Progenitor cell of endocrine pancreas (in vitro differentiated cells): ENCODE measurements at regions not wholly inside any gene's neighbourhood (a gene's known extent, or its start where the extent isn't known, plus 50 kb on each side); places are given as distances from the start of the nearest gene placed in this dataset.

Experiments
- DNase-seq: peaks from one replicate; pipeline ENCODE4 v3.0.0; 2021; ENCODE audit warnings: low spot score; ENCODE audit not compliant: unreplicated experiment
- H3K27ac Mint-ChIP-seq: 2 replicates; pipeline ENCODE4 v1.8.0; 2021; ENCODE audit warnings: mild to moderate bottlenecking, moderate library complexity, mixed read lengths
- H3K27me3 Mint-ChIP-seq: 2 replicates; pipeline ENCODE4 v1.8.0; 2021; ENCODE audit warnings: mixed read lengths
- H3K36me3 Mint-ChIP-seq: 2 replicates; pipeline ENCODE4 v1.8.0; 2022; ENCODE audit warnings: mixed read lengths; ENCODE audit not compliant: insufficient read depth
- H3K4me1 Mint-ChIP-seq: 2 replicates; pipeline ENCODE4 v1.8.0; 2021; ENCODE audit warnings: low read depth, mixed read lengths
- H3K4me3 Mint-ChIP-seq: 2 replicates; pipeline ENCODE4 v1.8.0; 2021; ENCODE audit warnings: low read depth, mild to moderate bottlenecking, moderate library complexity, mixed read lengths
- H3K9me3 Mint-ChIP-seq: 2 replicates; pipeline ENCODE4 v1.8.0; 2021; ENCODE audit warnings: low read depth, mixed read lengths
- CTCF ChIP-seq: fragments of 200-600 bp; sonication (generic); IDR thresholded peaks from one replicate; pipeline ENCODE4 v1.5.0; 2021; ENCODE audit warnings: antibody characterized with exemption, mild to moderate bottlenecking; ENCODE audit not compliant: unreplicated experiment

GRCh38 chr9:103999375-104000062, 94.6 kb upstream of the SMC2 start:
- no peak overlapping the region for H3K4me3 Mint-ChIP-seq
- H3K27ac Mint-ChIP-seq: no peak overlapping the region
- no peaks in the 10 kb centered on the region for H3K36me3 Mint-ChIP-seq

GRCh38 chr9:104009826-104010225, 84.3 kb upstream of the SMC2 start:
- Mint-ChIP-seq H3K27me3 (no peaks in the 10 kb centered on the region), H3K36me3 (no peaks in the 10 kb centered on the region), H3K4me3 (no peak overlapping the region), H3K27ac (no peak overlapping the region), H3K9me3 (no peaks in the 10 kb centered on the region), H3K4me1 (peaks cover 9% of the 10 kb centered on the region)
- DNase-seq: no peak
- TF ChIP-seq CTCF: no peak

More at GRCh38 chr9:103999375-104000062, 94.6 kb upstream of the SMC2 start:
- Mint-ChIP-seq H3K27me3 (no peaks in the 10 kb centered on the region), H3K4me1 (no peaks in the 10 kb centered on the region), H3K9me3 (no peaks in the 10 kb centered on the region)
- TF ChIP-seq CTCF: no peak
- DNase-seq: no peak

- no peak overlapping the region for H3K27ac Mint-ChIP-seq
- H3K9me3 Mint-ChIP-seq: no peaks in the 10 kb centered on the region
- DNase-seq: no peak
- no peak for TF ChIP-seq CTCF
- H3K4me3 Mint-ChIP-seq: no peak overlapping the region
- H3K4me1 Mint-ChIP-seq: no peaks in the 10 kb centered on the region
- H3K27me3 Mint-ChIP-seq: no peaks in the 10 kb centered on the region
- no peaks in the 10 kb centered on the region for H3K36me3 Mint-ChIP-seq
Measured at GRCh38 chr9:104022083-104022482, 72.0 kb upstream of the SMC2 start.

- no peaks in the 10 kb centered on the region for H3K9me3 Mint-ChIP-seq
- H3K27me3 Mint-ChIP-seq: no peaks in the 10 kb centered on the region
- no peak overlapping the region for H3K4me3 Mint-ChIP-seq
- TF ChIP-seq CTCF: no peak
- no peak overlapping the region for H3K27ac Mint-ChIP-seq
- no peaks in the 10 kb centered on the region for H3K4me1 Mint-ChIP-seq
- H3K36me3 Mint-ChIP-seq: no peaks in the 10 kb centered on the region
- no peak for DNase-seq
Measured at GRCh38 chr9:104025104-104025503, 69.0 kb upstream of the SMC2 start.

- Mint-ChIP-seq H3K9me3 (no peaks in the 10 kb centered on the region), H3K27ac (no peak overlapping the region), H3K27me3 (no peaks in the 10 kb centered on the region), H3K4me3 (no peak overlapping the region), H3K4me1 (no peaks in the 10 kb centered on the region), H3K36me3 (no peaks in the 10 kb centered on the region)
- no peak for DNase-seq
- no peak for TF ChIP-seq CTCF
Measured at GRCh38 chr9:104025945-104026344, 68.2 kb upstream of the SMC2 start.
